ENCODE measurements at regions not wholly inside any gene's neighbourhood (a gene's known extent, or its start where the extent isn't known, plus 50 kb on each side); places are given as distances from the start of the nearest gene placed in this dataset.

DNA sequence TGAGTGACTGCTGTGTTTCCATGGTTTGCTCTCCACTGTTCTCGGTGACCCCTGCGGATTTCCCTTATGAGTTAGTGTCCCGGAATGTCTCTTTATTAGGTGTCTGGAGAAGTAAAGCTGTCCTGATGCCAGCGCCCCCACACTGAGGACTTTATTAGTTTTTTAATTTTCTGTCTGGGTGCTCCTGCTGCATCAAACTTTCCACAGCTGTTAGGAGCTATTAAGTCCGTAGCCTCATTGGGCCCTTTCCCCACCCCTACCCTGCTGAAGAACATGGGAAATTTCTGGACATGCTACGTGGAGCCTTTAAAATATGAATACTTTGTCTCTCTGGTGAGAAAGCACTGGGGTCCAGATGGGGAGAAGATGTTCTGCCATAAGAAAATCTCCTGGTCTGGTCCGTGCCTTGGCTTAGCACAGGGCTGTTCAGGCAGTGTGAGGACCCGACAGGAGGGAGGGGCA, 161.7 kb upstream of the HES1 start:
- H2AFZ ChIP-seq (ENCODE audit: low read depth, low read length): no peak overlapping the region
- no peaks in the 10 kb centered on the region for H3K9me3 ChIP-seq (ENCODE audit: low read length)
- no peak overlapping the region for H3K4me3 ChIP-seq (ENCODE audit: low read length)
- H3K79me2 ChIP-seq (replicated peaks; ENCODE audit: insufficient read depth, low read length): no peaks in the 10 kb centered on the region
- H4K20me1 ChIP-seq (ENCODE audit: insufficient read depth): no peaks in the 10 kb centered on the region
- no peak overlapping the region for H3K4me2 ChIP-seq (ENCODE audit: low read length)
- H3K9me2 ChIP-seq (ENCODE audit: insufficient read depth, low read length): no peaks in the 10 kb centered on the region
- no peaks in the 10 kb centered on the region for H3F3A ChIP-seq (ENCODE audit: insufficient read depth, low read length, poor library complexity, severe bottlenecking)
- H3K36me3 ChIP-seq (ENCODE audit: insufficient read depth, low read length): no peaks in the 10 kb centered on the region
- H3K27me3 ChIP-seq (ENCODE audit: insufficient read depth, low read depth, low read length): peaks cover 11% of the 10 kb centered on the region
- TF ChIP-seq, protein P1, sequence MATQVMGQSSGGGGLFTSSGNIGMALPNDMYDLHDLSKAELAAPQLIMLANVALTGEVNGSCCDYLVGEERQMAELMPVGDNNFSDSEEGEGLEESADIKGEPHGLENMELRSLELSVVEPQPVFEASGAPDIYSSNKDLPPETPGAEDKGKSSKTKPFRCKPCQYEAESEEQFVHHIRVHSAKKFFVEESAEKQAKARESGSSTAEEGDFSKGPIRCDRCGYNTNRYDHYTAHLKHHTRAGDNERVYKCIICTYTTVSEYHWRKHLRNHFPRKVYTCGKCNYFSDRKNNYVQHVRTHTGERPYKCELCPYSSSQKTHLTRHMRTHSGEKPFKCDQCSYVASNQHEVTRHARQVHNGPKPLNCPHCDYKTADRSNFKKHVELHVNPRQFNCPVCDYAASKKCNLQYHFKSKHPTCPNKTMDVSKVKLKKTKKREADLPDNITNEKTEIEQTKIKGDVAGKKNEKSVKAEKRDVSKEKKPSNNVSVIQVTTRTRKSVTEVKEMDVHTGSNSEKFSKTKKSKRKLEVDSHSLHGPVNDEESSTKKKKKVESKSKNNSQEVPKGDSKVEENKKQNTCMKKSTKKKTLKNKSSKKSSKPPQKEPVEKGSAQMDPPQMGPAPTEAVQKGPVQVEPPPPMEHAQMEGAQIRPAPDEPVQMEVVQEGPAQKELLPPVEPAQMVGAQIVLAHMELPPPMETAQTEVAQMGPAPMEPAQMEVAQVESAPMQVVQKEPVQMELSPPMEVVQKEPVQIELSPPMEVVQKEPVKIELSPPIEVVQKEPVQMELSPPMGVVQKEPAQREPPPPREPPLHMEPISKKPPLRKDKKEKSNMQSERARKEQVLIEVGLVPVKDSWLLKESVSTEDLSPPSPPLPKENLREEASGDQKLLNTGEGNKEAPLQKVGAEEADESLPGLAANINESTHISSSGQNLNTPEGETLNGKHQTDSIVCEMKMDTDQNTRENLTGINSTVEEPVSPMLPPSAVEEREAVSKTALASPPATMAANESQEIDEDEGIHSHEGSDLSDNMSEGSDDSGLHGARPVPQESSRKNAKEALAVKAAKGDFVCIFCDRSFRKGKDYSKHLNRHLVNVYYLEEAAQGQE (IDR thresholded peaks at IDR 0.05; ENCODE audit: borderline replicate concordance): no peak
- TF ChIP-seq RAD21 (conservative IDR thresholded peaks at IDR 0.05): no peak
- TF ChIP-seq POLR2AphosphoS5 (IDR thresholded peaks at IDR 0.05): no peak
- TF ChIP-seq TAF1 (IDR thresholded peaks at IDR 0.05; ENCODE audit: low read depth): no peak
- no peak for TF ChIP-seq SMC3 (conservative IDR thresholded peaks at IDR 0.05; ENCODE audit: poor library complexity)
- TF ChIP-seq, protein P2, sequence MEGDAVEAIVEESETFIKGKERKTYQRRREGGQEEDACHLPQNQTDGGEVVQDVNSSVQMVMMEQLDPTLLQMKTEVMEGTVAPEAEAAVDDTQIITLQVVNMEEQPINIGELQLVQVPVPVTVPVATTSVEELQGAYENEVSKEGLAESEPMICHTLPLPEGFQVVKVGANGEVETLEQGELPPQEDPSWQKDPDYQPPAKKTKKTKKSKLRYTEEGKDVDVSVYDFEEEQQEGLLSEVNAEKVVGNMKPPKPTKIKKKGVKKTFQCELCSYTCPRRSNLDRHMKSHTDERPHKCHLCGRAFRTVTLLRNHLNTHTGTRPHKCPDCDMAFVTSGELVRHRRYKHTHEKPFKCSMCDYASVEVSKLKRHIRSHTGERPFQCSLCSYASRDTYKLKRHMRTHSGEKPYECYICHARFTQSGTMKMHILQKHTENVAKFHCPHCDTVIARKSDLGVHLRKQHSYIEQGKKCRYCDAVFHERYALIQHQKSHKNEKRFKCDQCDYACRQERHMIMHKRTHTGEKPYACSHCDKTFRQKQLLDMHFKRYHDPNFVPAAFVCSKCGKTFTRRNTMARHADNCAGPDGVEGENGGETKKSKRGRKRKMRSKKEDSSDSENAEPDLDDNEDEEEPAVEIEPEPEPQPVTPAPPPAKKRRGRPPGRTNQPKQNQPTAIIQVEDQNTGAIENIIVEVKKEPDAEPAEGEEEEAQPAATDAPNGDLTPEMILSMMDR (IDR thresholded peaks at IDR 0.05; ENCODE audit: poor library complexity, severe bottlenecking): no peak
- no peak for TF ChIP-seq MXI1 (conservative IDR thresholded peaks at IDR 0.05; ENCODE audit: poor library complexity, severe bottlenecking)
- H3K27ac ChIP-seq (ENCODE audit: low read length): no peak overlapping the region
- no peak overlapping the region for H3K9ac ChIP-seq (ENCODE audit: low read length)

DNA sequence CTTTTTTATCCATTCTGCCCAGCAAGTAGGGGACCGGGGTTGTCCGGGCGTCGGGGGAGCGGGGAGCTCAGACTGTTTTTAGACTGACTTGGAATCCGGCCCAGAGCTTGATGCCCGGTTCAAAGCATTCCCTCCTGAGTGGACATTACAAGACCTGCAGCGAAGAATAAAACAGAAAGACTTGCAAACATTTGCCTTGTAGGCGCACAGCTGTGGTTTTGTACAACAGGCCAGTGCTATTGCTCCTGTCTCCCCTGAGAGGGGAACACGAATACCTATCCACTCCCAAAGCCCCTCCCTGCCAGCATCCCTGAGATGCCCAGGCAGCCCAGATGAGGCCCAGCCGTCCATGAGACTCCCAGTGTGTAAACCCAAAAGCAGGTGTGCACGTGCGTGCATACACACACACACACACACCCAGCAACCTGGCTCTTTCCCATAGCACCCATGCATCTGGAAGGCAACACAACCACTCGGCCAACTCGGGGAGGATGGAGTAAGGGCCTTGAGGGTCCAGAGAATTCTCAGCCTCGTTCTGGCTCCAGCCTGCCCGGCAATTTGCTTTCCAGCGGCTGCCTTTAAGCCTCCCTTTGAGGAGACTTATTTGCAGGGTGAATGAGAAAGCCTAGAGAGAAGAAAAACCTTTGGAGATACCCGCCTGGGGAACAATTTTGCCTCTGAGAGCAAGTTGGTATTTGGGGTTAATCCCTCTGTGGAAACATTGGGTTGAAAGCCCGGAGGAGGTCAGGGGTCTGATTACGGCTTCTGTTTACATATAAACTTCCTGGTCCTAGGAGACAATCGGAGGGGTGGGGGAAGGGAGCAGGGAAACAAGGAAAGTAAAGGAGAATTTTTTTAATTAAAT, 161.0 kb upstream of the HES1 start:
- H4K20me1 ChIP-seq (ENCODE audit: insufficient read depth): no peaks in the 10 kb centered on the region
- no peaks in the 10 kb centered on the region for H3K79me2 ChIP-seq (replicated peaks; ENCODE audit: insufficient read depth, low read length)
- no peaks in the 10 kb centered on the region for H3K9me2 ChIP-seq (ENCODE audit: insufficient read depth, low read length)
- no peaks in the 10 kb centered on the region for H3K36me3 ChIP-seq (ENCODE audit: insufficient read depth, low read length)
- no peaks in the 10 kb centered on the region for H3F3A ChIP-seq (ENCODE audit: insufficient read depth, low read length, poor library complexity, severe bottlenecking)
- H3K4me3 ChIP-seq (ENCODE audit: low read length): no peak overlapping the region
- H3K4me2 ChIP-seq (ENCODE audit: low read length): no peak overlapping the region
- no peak for TF ChIP-seq MXI1 (conservative IDR thresholded peaks at IDR 0.05; ENCODE audit: poor library complexity, severe bottlenecking)
- no peak for TF ChIP-seq SMC3 (conservative IDR thresholded peaks at IDR 0.05; ENCODE audit: poor library complexity)
- TF ChIP-seq RAD21 (conservative IDR thresholded peaks at IDR 0.05): no peak
- no peak for TF ChIP-seq EP300 (conservative IDR thresholded peaks at IDR 0.05; ENCODE audit: poor library complexity, severe bottlenecking)
- TF ChIP-seq, protein P2 (IDR thresholded peaks at IDR 0.05; ENCODE audit: poor library complexity, severe bottlenecking): no peak
- TF ChIP-seq TAF1 (IDR thresholded peaks at IDR 0.05; ENCODE audit: low read depth): no peak
- TF ChIP-seq, protein P1 (IDR thresholded peaks at IDR 0.05; ENCODE audit: borderline replicate concordance): no peak
- TF ChIP-seq EZH2 (IDR thresholded peaks at IDR 0.05; ENCODE audit: borderline replicate concordance, insufficient read depth, low read length, poor library complexity, severe bottlenecking): no peak
- TF ChIP-seq POLR2AphosphoS5 (IDR thresholded peaks at IDR 0.05): no peak
- peaks cover 11% of the 10 kb centered on the region for H3K27me3 ChIP-seq (ENCODE audit: insufficient read depth, low read depth, low read length)
- H3K9ac ChIP-seq (ENCODE audit: low read length): no peak overlapping the region
- H3K9me3 ChIP-seq (ENCODE audit: low read length): no peaks in the 10 kb centered on the region
- no peak overlapping the region for H2AFZ ChIP-seq (ENCODE audit: low read depth, low read length)
- no peak overlapping the region for H3K27ac ChIP-seq (ENCODE audit: low read length)

All from neural cell (in vitro differentiated cells).